H9 (cell line): ENCODE measurements at regions not wholly inside any gene's neighbourhood (a gene's known extent, or its start where the extent isn't known, plus 50 kb on each side); places are given as distances from the start of the nearest gene placed in this dataset.

ENCODE experiments used
- DNase-seq: peaks from one replicate; pipeline ENCODE4 v3.0.0-alpha.2; 2017
- H2AFZ ChIP-seq: one replicate; pipeline ENCODE4 v1.6.1; 2013; ENCODE audit warnings: mild to moderate bottlenecking, low read length, control low read depth, moderate library complexity
- H2AK5ac ChIP-seq: 2 replicates; pipeline ENCODE4 v1.6.1; 2013; ENCODE audit warnings: low read length, control low read depth, mixed read lengths; ENCODE audit not compliant: insufficient read length
- H2BK120ac ChIP-seq: one replicate; pipeline ENCODE4 v1.6.1; 2013; ENCODE audit warnings: low read depth, mild to moderate bottlenecking, low read length, control low read depth, inconsistent platforms; ENCODE audit not compliant: poor library complexity, severe bottlenecking
- H2BK12ac ChIP-seq: 2 replicates; pipeline ENCODE4 v1.6.1; 2013; ENCODE audit warnings: low read length, control low read depth, mixed read lengths, low read depth; ENCODE audit not compliant: insufficient read length
- H2BK15ac ChIP-seq: 2 replicates; pipeline ENCODE4 v1.6.1; 2013; ENCODE audit warnings: low read depth, low read length, control low read depth
- H2BK20ac ChIP-seq: one replicate; pipeline ENCODE4 v1.6.1; 2013; ENCODE audit warnings: low read depth, mild to moderate bottlenecking, low read length, control low read depth, inconsistent platforms; ENCODE audit not compliant: poor library complexity, severe bottlenecking
- H2BK5ac ChIP-seq: 2 replicates; pipeline ENCODE4 v1.6.1; 2013; ENCODE audit warnings: low read length, control low read depth, mixed read lengths; ENCODE audit not compliant: insufficient read length
- H3K14ac ChIP-seq: 2 replicates; pipeline ENCODE4 v1.6.1; 2013; ENCODE audit warnings: low read length, control low read depth; ENCODE audit not compliant: insufficient read depth
- H3K18ac ChIP-seq: 2 replicates; pipeline ENCODE4 v1.6.1; 2013; ENCODE audit warnings: low read depth, mild to moderate bottlenecking, mixed read lengths, low read length, control low read depth; ENCODE audit not compliant: insufficient read length
- H3K23ac ChIP-seq: 2 replicates; pipeline ENCODE4 v1.6.1; 2013; ENCODE audit warnings: low read length, control low read depth, mixed read lengths, low read depth; ENCODE audit not compliant: insufficient read length
- H3K23me2 ChIP-seq: 2 replicates; pipeline ENCODE4 v1.6.1; 2013; ENCODE audit warnings: low read depth, mild to moderate bottlenecking, mixed read lengths, low read length, control low read depth; ENCODE audit not compliant: insufficient read length, poor library complexity, severe bottlenecking
- H3K27ac ChIP-seq: 2 replicates; pipeline ENCODE4 v1.5.1; 2013; ENCODE audit warnings: low read length, control low read depth, mixed read lengths, low read depth; ENCODE audit not compliant: insufficient read length
- H3K27me3 ChIP-seq: 2 replicates; pipeline ENCODE4 v1.6.1; 2013; ENCODE audit warnings: low read length, control low read depth, inconsistent platforms; ENCODE audit not compliant: insufficient read depth
- H3K4ac ChIP-seq: 2 replicates; pipeline ENCODE4 v1.6.1; 2013; ENCODE audit warnings: low read depth, mild to moderate bottlenecking, control low read depth, inconsistent platforms, low read length, moderate library complexity
- H3K4me1 ChIP-seq: 2 replicates; pipeline ENCODE4 v1.6.1; 2013; ENCODE audit warnings: low read length, control low read depth, inconsistent platforms; ENCODE audit not compliant: insufficient read depth
- H3K4me2 ChIP-seq: 2 replicates; pipeline ENCODE4 v1.6.1; 2013; ENCODE audit warnings: low read length, control low read depth, mixed read lengths; ENCODE audit not compliant: insufficient read length, insufficient read depth
- H3K56ac ChIP-seq: 2 replicates; pipeline ENCODE4 v1.6.1; 2013; ENCODE audit warnings: low read depth, mild to moderate bottlenecking, mixed read lengths, low read length, control low read depth; ENCODE audit not compliant: insufficient read length
- H3K79me1 ChIP-seq: 2 replicates; pipeline ENCODE4 v1.6.1; 2013; ENCODE audit warnings: low read depth, mild to moderate bottlenecking, moderate library complexity, low read length, control low read depth, inconsistent platforms; ENCODE audit not compliant: insufficient read depth, poor library complexity, severe bottlenecking
- H3K79me2 ChIP-seq: 2 replicates; pipeline ENCODE4 v1.6.1; 2013; ENCODE audit warnings: low read length, control low read depth, inconsistent platforms; ENCODE audit not compliant: insufficient read depth
- H3K9ac ChIP-seq: 2 replicates; pipeline ENCODE4 v1.6.1; 2013; ENCODE audit warnings: low read length, control low read depth, mixed read lengths; ENCODE audit not compliant: insufficient read length; ENCODE audit errors: extremely low read depth
- H3K9me3 ChIP-seq: one replicate; pipeline ENCODE4 v1.6.1; 2013; ENCODE audit warnings: low read depth, low read length, inconsistent platforms; ENCODE audit not compliant: control insufficient read depth
- H3T11ph ChIP-seq: one replicate; pipeline ENCODE4 v1.6.1; 2013; ENCODE audit warnings: mild to moderate bottlenecking, low read length, control low read depth, inconsistent platforms
- H4K20me1 ChIP-seq: one replicate; pipeline ENCODE4 v1.6.1; 2013; ENCODE audit not compliant: control insufficient read depth, insufficient read length, insufficient read depth
- H4K5ac ChIP-seq: 2 replicates; pipeline ENCODE4 v1.6.1; 2013; ENCODE audit warnings: low read depth, mild to moderate bottlenecking, mixed read lengths, low read length, control low read depth; ENCODE audit not compliant: insufficient read length
- H4K8ac ChIP-seq: replicated peaks from 2 replicates; pipeline ENCODE4 v1.6.1; 2013; ENCODE audit warnings: low read length, control low read depth, mixed read lengths, low read depth; ENCODE audit not compliant: insufficient read length
- H4K91ac ChIP-seq: 2 replicates; pipeline ENCODE4 v1.6.1; 2013; ENCODE audit warnings: low read depth, mild to moderate bottlenecking, moderate library complexity, mixed read lengths, low read length, control low read depth; ENCODE audit not compliant: insufficient read length
- H3K27ac Mint-ChIP-seq, 3 experiments: 2 replicates in 2 of 3; 3 replicates in 1 of 3; pipeline ENCODE4 v1.8.0; 2020 to 2021; ENCODE audit warnings: mixed read lengths in 3 of 3, mild to moderate bottlenecking in 1 of 3, moderate library complexity in 1 of 3
- H3K27me3 Mint-ChIP-seq: 2 replicates; pipeline ENCODE4 v1.8.0; 2021; ENCODE audit warnings: low read depth, mild to moderate bottlenecking, moderate library complexity, mixed read lengths
- H3K36me3 Mint-ChIP-seq, 3 experiments: 2 replicates in 2 of 3; 3 replicates in 1 of 3; pipeline ENCODE4 v1.8.0; 2020 to 2021; ENCODE audit warnings: low read depth in 3 of 3, mixed read lengths in 3 of 3; ENCODE audit not compliant: insufficient read depth in 1 of 3
- H3K4me1 Mint-ChIP-seq, 2 experiments: 2 replicates each; pipeline ENCODE4 v1.8.0; 2020; ENCODE audit warnings: mixed read lengths in 2 of 2
- H3K4me3 Mint-ChIP-seq, 2 experiments: 2 replicates in 1 of 2; 3 replicates in 1 of 2; pipeline ENCODE4 v1.8.0; 2020 to 2021; ENCODE audit warnings: mild to moderate bottlenecking in 2 of 2, mixed read lengths in 2 of 2, moderate library complexity in 1 of 2
- H3K9me3 Mint-ChIP-seq, 2 experiments: 2 replicates in 1 of 2; 3 replicates in 1 of 2; pipeline ENCODE4 v1.8.0; 2020; ENCODE audit warnings: mild to moderate bottlenecking in 2 of 2, mixed read lengths in 2 of 2, moderate library complexity in 1 of 2
- WGBS: extraction: QIAGEN DNeasy Blood & Tissue Kit; methylation state at CpG from one replicate; pipeline ENCODE4 v1.1.7; 2013; ENCODE audit warnings: missing lambda C conversion rate, low lambda C conversion rate, mixed read lengths; ENCODE audit not compliant: insufficient read length; ENCODE audit errors: extremely low coverage; 5-methylcytosine and 5-hydroxymethylcytosine counted together
- TF ChIP-seq, protein P1 (sequence below): fragments of 200-600 bp; sonication (generic); conservative IDR thresholded peaks from 3 replicates; pipeline ENCODE4 v1.8.0; 2021; ENCODE audit warnings: antibody characterized with exemption, mild to moderate bottlenecking

DNA sequence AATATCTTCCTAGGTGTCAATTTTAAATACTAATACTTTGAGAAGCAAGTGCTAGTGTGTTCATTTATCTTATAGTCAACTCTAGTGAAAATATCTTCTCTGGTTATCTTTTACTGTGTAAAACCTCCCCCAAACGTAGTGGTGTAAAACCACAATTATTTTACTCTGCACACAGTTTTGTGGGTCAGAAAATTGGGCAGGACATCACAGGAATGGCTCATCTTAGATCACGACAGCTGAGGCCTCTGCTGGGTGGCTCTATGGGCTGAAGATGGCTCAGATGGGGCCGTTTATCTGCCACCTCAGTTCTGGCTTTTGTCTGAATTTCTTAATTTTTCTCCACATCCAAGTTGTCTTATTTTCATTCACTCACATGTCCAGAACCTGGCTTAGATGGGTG is 457.2 kb upstream of the ACTBL2 start:
- DNase-seq = no peak
- Histone ChIP-seq H3K56ac (no peak overlapping the region), H4K20me1 (no peaks in the 10 kb centered on the region), H3K9me3 (no peaks in the 10 kb centered on the region), H3K23ac (no peak overlapping the region), H3K23me2 (no peaks in the 10 kb centered on the region), H3K4me2 (no peak overlapping the region), H3K4ac (no peak overlapping the region), H2BK12ac (no peak overlapping the region), H3K18ac (no peak overlapping the region), H2BK20ac (no peak overlapping the region), H2BK120ac (no peak overlapping the region), H3T11ph (no peak overlapping the region), H4K5ac (no peak overlapping the region), H3K27me3 (no peaks in the 10 kb centered on the region), H4K8ac (no peak overlapping the region), H3K27ac (no peak overlapping the region), H4K91ac (no peak overlapping the region), H3K4me1 (no peaks in the 10 kb centered on the region), H3K79me1 (no peaks in the 10 kb centered on the region), H3K14ac (no peak overlapping the region), H3K79me2 (no peaks in the 10 kb centered on the region), H3K9ac (no peak overlapping the region), H2AK5ac (no peak overlapping the region), H2BK15ac (no peak overlapping the region), H2AFZ (no peak overlapping the region), H2BK5ac (no peak overlapping the region)
- TF ChIP-seq, protein P1, sequence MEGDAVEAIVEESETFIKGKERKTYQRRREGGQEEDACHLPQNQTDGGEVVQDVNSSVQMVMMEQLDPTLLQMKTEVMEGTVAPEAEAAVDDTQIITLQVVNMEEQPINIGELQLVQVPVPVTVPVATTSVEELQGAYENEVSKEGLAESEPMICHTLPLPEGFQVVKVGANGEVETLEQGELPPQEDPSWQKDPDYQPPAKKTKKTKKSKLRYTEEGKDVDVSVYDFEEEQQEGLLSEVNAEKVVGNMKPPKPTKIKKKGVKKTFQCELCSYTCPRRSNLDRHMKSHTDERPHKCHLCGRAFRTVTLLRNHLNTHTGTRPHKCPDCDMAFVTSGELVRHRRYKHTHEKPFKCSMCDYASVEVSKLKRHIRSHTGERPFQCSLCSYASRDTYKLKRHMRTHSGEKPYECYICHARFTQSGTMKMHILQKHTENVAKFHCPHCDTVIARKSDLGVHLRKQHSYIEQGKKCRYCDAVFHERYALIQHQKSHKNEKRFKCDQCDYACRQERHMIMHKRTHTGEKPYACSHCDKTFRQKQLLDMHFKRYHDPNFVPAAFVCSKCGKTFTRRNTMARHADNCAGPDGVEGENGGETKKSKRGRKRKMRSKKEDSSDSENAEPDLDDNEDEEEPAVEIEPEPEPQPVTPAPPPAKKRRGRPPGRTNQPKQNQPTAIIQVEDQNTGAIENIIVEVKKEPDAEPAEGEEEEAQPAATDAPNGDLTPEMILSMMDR = no peak
- no peak overlapping the region for H3K4me3 Mint-ChIP-seq
- no CpG with 5 or more reads among the region's 3 CpGs for WGBS
- no peaks in the 10 kb centered on the region for H3K27me3 Mint-ChIP-seq
- no peaks in the 10 kb centered on the region for H3K4me1 Mint-ChIP-seq
- H3K36me3 Mint-ChIP-seq = peaks cover 0 to 2% (median 2%) of the 10 kb centered on the region in 3 experiments; a peak in 2 of 7 replicates
- H3K27ac Mint-ChIP-seq = no peak overlapping the region
- H3K9me3 Mint-ChIP-seq = peaks cover 0 to 3% of the 10 kb centered on the region in 2 experiments; a peak in 3 of 5 replicates
